CD14-positive monocyte (primary cell): ENCODE measurements at regions not wholly inside any gene's neighbourhood (a gene's known extent, or its start where the extent isn't known, plus 50 kb on each side); places are given as distances from the start of the nearest gene placed in this dataset.

ENCODE experiments used
- DNase-seq, 3 donors: peaks; one replicate each; pipeline ENCODE4 v3.0.0-alpha.2; 2011 to 2022
- H2AFZ ChIP-seq: 2 replicates; pipeline ENCODE4 v1.6.0; 2012; ENCODE audit warnings: mild to moderate bottlenecking, low read depth, low read length, inconsistent platforms; ENCODE audit not compliant: insufficient read depth, poor library complexity, severe bottlenecking
- H3K27ac ChIP-seq, 2 donors: 1 replicate in 1 of 2; 2 replicates in 1 of 2; pipeline ENCODE4 v1.5.1; 2012 to 2013; ENCODE audit warnings: low read length in 2 of 2, control low read depth in 1 of 2, inconsistent platforms in 1 of 2, low read depth in 1 of 2, mild to moderate bottlenecking in 1 of 2
- H3K27me3 ChIP-seq, 2 donors: one replicate each; pipeline versions ENCODE4 v1.6.0 to v1.6.1; 2011 to 2013; ENCODE audit warnings: low read length in 2 of 2; ENCODE audit not compliant: control insufficient read depth in 2 of 2, insufficient read depth in 2 of 2
- H3K36me3 ChIP-seq, 2 donors: replicated peaks in 1 of 2; 1 replicate in 1 of 2; 2 replicates in 1 of 2; pipeline versions ENCODE4 v1.5.1 to v1.6.1; 2012 to 2013; ENCODE audit warnings: low read length in 2 of 2, control low read depth in 1 of 2, inconsistent platforms in 1 of 2, mild to moderate bottlenecking in 1 of 2; ENCODE audit not compliant: insufficient read depth in 2 of 2, control insufficient read depth in 1 of 2
- H3K4me1 ChIP-seq, 2 donors: 1 replicate in 1 of 2; 2 replicates in 1 of 2; pipeline versions ENCODE4 v1.5.1 to v1.6.1; 2012 to 2013; ENCODE audit warnings: low read length in 2 of 2, control low read depth in 1 of 2, inconsistent platforms in 1 of 2, mild to moderate bottlenecking in 1 of 2, moderate library complexity in 1 of 2; ENCODE audit not compliant: insufficient read depth in 2 of 2, control insufficient read depth in 1 of 2
- H3K4me2 ChIP-seq: replicated peaks from 2 replicates; pipeline ENCODE3; 2012; ENCODE audit warnings: low read length, moderate library complexity, mild to moderate bottlenecking; ENCODE audit not compliant: poor library complexity, severe bottlenecking; ENCODE audit errors: extremely low read depth
- H3K4me3 ChIP-seq, 3 experiments: fragments of 200-600 bp in 1 of 3; sonication (generic) in 1 of 3; replicated peaks in 1 of 3; 1 replicate in 2 of 3; 2 replicates in 1 of 3; pipeline ENCODE4 v1.5.1; 2011 to 2013; ENCODE audit warnings: low read length in 3 of 3, mild to moderate bottlenecking in 3 of 3, control low read depth in 2 of 3, low read depth in 2 of 3, inconsistent platforms in 1 of 3, moderate library complexity in 1 of 3
- H3K79me2 ChIP-seq: 2 replicates; pipeline ENCODE4 v1.6.0; 2012; ENCODE audit warnings: mild to moderate bottlenecking, control low read depth, inconsistent platforms, low read length, moderate library complexity; ENCODE audit not compliant: insufficient read depth
- H3K9ac ChIP-seq: 2 replicates; pipeline ENCODE4 v1.6.0; 2017; ENCODE audit warnings: low read length, mild to moderate bottlenecking; ENCODE audit not compliant: insufficient read depth, poor library complexity, severe bottlenecking
- H3K9me3 ChIP-seq, 2 donors: replicated peaks in 1 of 2; 1 replicate in 1 of 2; 2 replicates in 1 of 2; pipeline versions ENCODE4 v1.5.1 to v1.6.1; 2012 to 2013; ENCODE audit warnings: low read length in 2 of 2, control low read depth in 1 of 2; ENCODE audit not compliant: control insufficient read depth in 1 of 2, insufficient read depth in 1 of 2
- H4K20me1 ChIP-seq: 2 replicates; pipeline ENCODE4 v1.6.0; 2012; ENCODE audit warnings: mild to moderate bottlenecking, low read length, control low read depth, moderate library complexity; ENCODE audit not compliant: insufficient read depth
- H3K27ac Mint-ChIP-seq, 7 donors: one replicate each; pipeline ENCODE4 v1.8.0; 2020; ENCODE audit warnings: mild to moderate bottlenecking in 7 of 7, mixed read lengths in 7 of 7, moderate library complexity in 6 of 7, inconsistent platforms in 2 of 7
- H3K27me3 Mint-ChIP-seq, 3 donors: one replicate each; pipeline ENCODE4 v1.8.0; 2021 to 2022; ENCODE audit warnings: low read depth in 3 of 3, mild to moderate bottlenecking in 3 of 3, mixed read lengths in 3 of 3, moderate library complexity in 3 of 3, inconsistent platforms in 1 of 3
- H3K36me3 Mint-ChIP-seq, 2 donors: one replicate each; pipeline ENCODE4 v1.8.0; 2020; ENCODE audit warnings: mixed read lengths in 2 of 2, inconsistent platforms in 1 of 2, mild to moderate bottlenecking in 1 of 2
- H3K4me1 Mint-ChIP-seq: one replicate; pipeline ENCODE4 v1.8.0; 2020; ENCODE audit warnings: mild to moderate bottlenecking, mixed read lengths
- H3K4me3 Mint-ChIP-seq, 2 donors: one replicate each; pipeline ENCODE4 v1.8.0; 2020; ENCODE audit warnings: mild to moderate bottlenecking in 2 of 2, mixed read lengths in 2 of 2, moderate library complexity in 1 of 2
- H3K9me3 Mint-ChIP-seq, 7 donors: one replicate each; pipeline ENCODE4 v1.8.0; 2020 to 2022; ENCODE audit warnings: mixed read lengths in 7 of 7, mild to moderate bottlenecking in 6 of 7, moderate library complexity in 6 of 7, inconsistent platforms in 2 of 7
- WGBS: methylation state at CpG from one replicate; pipeline ENCODE4 v1.1.5; 2013; ENCODE audit warnings: missing lambda C conversion rate; ENCODE audit not compliant: insufficient coverage; 5-methylcytosine and 5-hydroxymethylcytosine counted together
- intact Hi-C, 2 donors: fragments of 100-400 bp; cut with micrococcal nuclease; formaldehyde crosslinking; loops; one replicate each; pipeline versions ENCODE4 v1.15.0 to v1.15.1; 2023
- TF ChIP-seq, protein P1 (sequence below): fragments of 200-600 bp; IDR thresholded peaks from one replicate; pipeline ENCODE4 v1.8.0; 2022; ENCODE audit warnings: antibody characterized with exemption, mild to moderate bottlenecking

DNA sequence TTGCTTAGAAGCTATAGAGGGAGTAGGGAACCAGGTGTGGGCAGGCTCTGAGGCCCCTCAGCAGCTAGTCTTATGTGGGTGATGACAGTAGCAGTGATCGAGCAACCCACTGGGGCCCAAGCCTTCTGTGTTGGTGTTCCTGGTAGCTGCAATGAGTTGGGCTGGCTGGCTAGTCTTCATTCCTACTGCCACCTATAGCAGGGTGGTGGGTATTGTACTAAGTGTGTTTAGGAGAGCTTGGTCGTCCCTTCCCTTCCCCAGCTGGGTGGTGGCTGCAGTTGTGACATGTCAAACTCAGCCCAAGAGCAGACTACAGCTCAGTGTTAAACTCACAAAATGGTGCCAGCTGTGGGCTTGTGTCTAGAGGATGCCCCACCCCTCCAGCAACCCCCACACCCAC lies 486.1 kb upstream of the UBE2E3 start:
- DNase-seq: no peak
- no CpG with 5 or more reads among the region's 2 CpGs for WGBS
- Histone ChIP-seq H3K79me2 (no peaks in the 10 kb centered on the region), H3K4me3 (no peak overlapping the region), H3K36me3 (no peaks in the 10 kb centered on the region), H3K4me2 (no peak overlapping the region), H3K9ac (no peak overlapping the region), H3K4me1 (no peaks in the 10 kb centered on the region), H2AFZ (no peak overlapping the region), H3K27me3 (no peaks in the 10 kb centered on the region), H4K20me1 (no peaks in the 10 kb centered on the region), H3K9me3 (peaks cover 7 to 16% of the 10 kb centered on the region in 2 donors), H3K27ac (no peak overlapping the region)
- Mint-ChIP-seq H3K27me3 (peaks cover 0 to 3% (median 1%) of the 10 kb centered on the region in 3 donors), H3K4me3 (no peak overlapping the region), H3K4me1 (no peaks in the 10 kb centered on the region), H3K36me3 (no peaks in the 10 kb centered on the region), H3K27ac (no peak overlapping the region), H3K9me3 (peaks cover 3 to 20% (median 9%) of the 10 kb centered on the region in 7 donors)
- intact Hi-C loops: no loop called here
- TF ChIP-seq, protein P1, sequence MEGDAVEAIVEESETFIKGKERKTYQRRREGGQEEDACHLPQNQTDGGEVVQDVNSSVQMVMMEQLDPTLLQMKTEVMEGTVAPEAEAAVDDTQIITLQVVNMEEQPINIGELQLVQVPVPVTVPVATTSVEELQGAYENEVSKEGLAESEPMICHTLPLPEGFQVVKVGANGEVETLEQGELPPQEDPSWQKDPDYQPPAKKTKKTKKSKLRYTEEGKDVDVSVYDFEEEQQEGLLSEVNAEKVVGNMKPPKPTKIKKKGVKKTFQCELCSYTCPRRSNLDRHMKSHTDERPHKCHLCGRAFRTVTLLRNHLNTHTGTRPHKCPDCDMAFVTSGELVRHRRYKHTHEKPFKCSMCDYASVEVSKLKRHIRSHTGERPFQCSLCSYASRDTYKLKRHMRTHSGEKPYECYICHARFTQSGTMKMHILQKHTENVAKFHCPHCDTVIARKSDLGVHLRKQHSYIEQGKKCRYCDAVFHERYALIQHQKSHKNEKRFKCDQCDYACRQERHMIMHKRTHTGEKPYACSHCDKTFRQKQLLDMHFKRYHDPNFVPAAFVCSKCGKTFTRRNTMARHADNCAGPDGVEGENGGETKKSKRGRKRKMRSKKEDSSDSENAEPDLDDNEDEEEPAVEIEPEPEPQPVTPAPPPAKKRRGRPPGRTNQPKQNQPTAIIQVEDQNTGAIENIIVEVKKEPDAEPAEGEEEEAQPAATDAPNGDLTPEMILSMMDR: no peak

DNA sequence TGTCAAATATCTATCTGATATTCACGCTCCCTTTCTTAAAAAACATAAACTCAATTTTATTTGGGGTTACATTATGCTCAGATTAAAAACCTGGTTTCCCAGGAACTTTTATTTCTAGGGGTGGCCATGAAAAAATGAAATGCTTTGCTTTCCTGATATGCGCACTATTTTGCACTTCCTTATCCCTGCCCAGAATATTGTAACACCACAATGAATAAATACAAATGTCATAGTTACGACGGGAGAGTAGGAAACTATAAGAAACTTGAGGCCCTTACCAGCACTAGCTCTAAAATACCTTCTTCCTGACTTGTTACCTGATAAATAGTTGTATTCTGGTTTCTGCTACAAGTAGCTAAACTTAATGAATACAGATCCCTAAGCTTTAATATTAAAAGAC lies 475.6 kb upstream of the CWC22 start:
- TF ChIP-seq, protein P1: no peak
- Histone ChIP-seq H3K36me3 (no peaks in the 10 kb centered on the region), H3K9ac (no peak overlapping the region), H3K4me3 (no peak overlapping the region), H3K4me1 (no peaks in the 10 kb centered on the region), H3K79me2 (no peaks in the 10 kb centered on the region), H3K9me3 (no peaks in the 10 kb centered on the region), H3K27me3 (no peaks in the 10 kb centered on the region), H2AFZ (no peak overlapping the region), H3K4me2 (no peak overlapping the region), H3K27ac (no peak overlapping the region), H4K20me1 (no peaks in the 10 kb centered on the region)
- Mint-ChIP-seq H3K4me3 (no peak overlapping the region), H3K27me3 (peaks cover 0 to 3% (median 0%) of the 10 kb centered on the region in 3 donors), H3K9me3 (peaks cover 0 to 3% (median 0%) of the 10 kb centered on the region in 7 donors), H3K36me3 (no peaks in the 10 kb centered on the region), H3K27ac (no peak overlapping the region), H3K4me1 (no peaks in the 10 kb centered on the region)
- DNase-seq: no peak
- intact Hi-C loops: no loop called here
- no CpG with 5 or more reads among the region's 4 CpGs for WGBS
